Ishikawa (cell line): ENCODE measurements at regions not wholly inside any gene's neighbourhood (a gene's known extent, or its start where the extent isn't known, plus 50 kb on each side); places are given as distances from the start of the nearest gene placed in this dataset.

Experiments used
- CEBPB ChIP-seq: IDR thresholded peaks from 2 replicates; pipeline ENCODE4 v1.6.1; 2012
- CREB1 ChIP-seq: IDR thresholded peaks from 2 replicates; pipeline ENCODE4 v1.6.1; 2012; ENCODE audit warnings: low read depth
- EGR1 ChIP-seq: IDR thresholded peaks from 2 replicates; pipeline ENCODE4 v1.6.1; 2012
- EP300 ChIP-seq: IDR thresholded peaks from 2 replicates; pipeline ENCODE4 v1.6.1; 2012; ENCODE audit warnings: borderline replicate concordance
- FOXM1 ChIP-seq: IDR thresholded peaks from 2 replicates; pipeline ENCODE4 v1.6.1; 2012; ENCODE audit warnings: low read depth, borderline replicate concordance
- MAX ChIP-seq: IDR thresholded peaks from 2 replicates; pipeline ENCODE4 v1.6.1; 2012
- NFIC ChIP-seq: IDR thresholded peaks from 2 replicates; pipeline ENCODE4 v1.6.1; 2012
- RAD21 ChIP-seq: IDR thresholded peaks from 2 replicates; pipeline ENCODE4 v1.6.1; 2012; ENCODE audit warnings: low read depth
- REST ChIP-seq: IDR thresholded peaks from 2 replicates; pipeline ENCODE4 v1.6.1; 2012; ENCODE audit warnings: low read depth, mild to moderate bottlenecking
- TAF1 ChIP-seq: IDR thresholded peaks from 2 replicates; pipeline ENCODE4 v1.6.1; 2012; ENCODE audit warnings: low read depth, mild to moderate bottlenecking
- TCF12 ChIP-seq: IDR thresholded peaks from 2 replicates; pipeline ENCODE4 v1.6.1; 2012; ENCODE audit warnings: low read depth
- TEAD4 ChIP-seq: IDR thresholded peaks from 2 replicates; pipeline ENCODE4 v1.6.1; 2012
- USF1 ChIP-seq: IDR thresholded peaks from 2 replicates; pipeline ENCODE4 v1.6.1; 2012
- YY1 ChIP-seq: IDR thresholded peaks from 2 replicates; pipeline ENCODE4 v1.6.1; 2012; ENCODE audit warnings: low read depth
- ZBTB7A ChIP-seq: IDR thresholded peaks from 2 replicates; pipeline ENCODE4 v1.6.1; 2012; ENCODE audit warnings: low read depth

GRCh38 chr5:61669531-61669930 is 337.5 kb downstream of the ZSWIM6 start:
- TF ChIP-seq CEBPB (no peak), NFIC (no peak), EGR1 (no peak), RAD21 (no peak), TAF1 (no peak), MAX (no peak), TCF12 (no peak), EP300 (no peak), USF1 (no peak), TEAD4 (no peak), ZBTB7A (no peak), CREB1 (no peak), YY1 (no peak), REST (no peak)

GRCh38 chr5:61670941-61671340 is 338.9 kb downstream of the ZSWIM6 start:
- TF ChIP-seq USF1 (no peak), TCF12 (no peak), MAX (no peak), NFIC (no peak), EGR1 (no peak), EP300 (no peak), CREB1 (no peak), TAF1 (no peak)

- TF ChIP-seq NFIC: no peak
- TF ChIP-seq CEBPB: no peak
- no peak for TF ChIP-seq USF1
- TF ChIP-seq TAF1: no peak
- TF ChIP-seq CREB1: no peak
- no peak for TF ChIP-seq YY1
- no peak for TF ChIP-seq EP300
- TF ChIP-seq FOXM1: no peak
Observed at GRCh38 chr5:61673007-61673735, 341.1 kb downstream of the ZSWIM6 start.

- TF ChIP-seq EGR1: no peak
Observed at GRCh38 chr5:61674378-61674777, 342.3 kb downstream of the ZSWIM6 start.

GRCh38 chr5:61675015-61675692 is 343.1 kb downstream of the ZSWIM6 start:
- TF ChIP-seq MAX: no peak
- no peak for TF ChIP-seq EGR1
- no peak for TF ChIP-seq RAD21
- no peak for TF ChIP-seq REST
- no peak for TF ChIP-seq NFIC
- TF ChIP-seq EP300: no peak
- TF ChIP-seq TAF1: no peak
- no peak for TF ChIP-seq ZBTB7A
- TF ChIP-seq CEBPB: no peak
- no peak for TF ChIP-seq USF1
- no peak for TF ChIP-seq TCF12
- no peak for TF ChIP-seq YY1
- no peak for TF ChIP-seq TEAD4
- no peak for TF ChIP-seq FOXM1
- no peak for TF ChIP-seq CREB1
